ENCODE measurements at regions not wholly inside any gene's neighbourhood (a gene's known extent, or its start where the extent isn't known, plus 50 kb on each side); places are given as distances from the start of the nearest gene placed in this dataset.
A peak's percentile ranks its signal among the peaks of the same experiment; 100 is the strongest.

GRCh38 chr15:46933332-46933731 is 784.0 kb upstream of the SEMA6D start:
- TF ChIP-seq, protein P1, sequence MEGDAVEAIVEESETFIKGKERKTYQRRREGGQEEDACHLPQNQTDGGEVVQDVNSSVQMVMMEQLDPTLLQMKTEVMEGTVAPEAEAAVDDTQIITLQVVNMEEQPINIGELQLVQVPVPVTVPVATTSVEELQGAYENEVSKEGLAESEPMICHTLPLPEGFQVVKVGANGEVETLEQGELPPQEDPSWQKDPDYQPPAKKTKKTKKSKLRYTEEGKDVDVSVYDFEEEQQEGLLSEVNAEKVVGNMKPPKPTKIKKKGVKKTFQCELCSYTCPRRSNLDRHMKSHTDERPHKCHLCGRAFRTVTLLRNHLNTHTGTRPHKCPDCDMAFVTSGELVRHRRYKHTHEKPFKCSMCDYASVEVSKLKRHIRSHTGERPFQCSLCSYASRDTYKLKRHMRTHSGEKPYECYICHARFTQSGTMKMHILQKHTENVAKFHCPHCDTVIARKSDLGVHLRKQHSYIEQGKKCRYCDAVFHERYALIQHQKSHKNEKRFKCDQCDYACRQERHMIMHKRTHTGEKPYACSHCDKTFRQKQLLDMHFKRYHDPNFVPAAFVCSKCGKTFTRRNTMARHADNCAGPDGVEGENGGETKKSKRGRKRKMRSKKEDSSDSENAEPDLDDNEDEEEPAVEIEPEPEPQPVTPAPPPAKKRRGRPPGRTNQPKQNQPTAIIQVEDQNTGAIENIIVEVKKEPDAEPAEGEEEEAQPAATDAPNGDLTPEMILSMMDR (IDR thresholded peaks at IDR 0.05; ENCODE audit: insufficient read depth, low read depth, low read length, missing control alignments): no peak
- H3K4me3 ChIP-seq (ENCODE audit: low read depth, low read length): no peak overlapping the region
- DNase-seq (ENCODE audit: low read depth): no peak

GRCh38 chr15:46934851-46935250 is 782.5 kb upstream of the SEMA6D start:
- TF ChIP-seq, protein P1 (IDR thresholded peaks at IDR 0.05; ENCODE audit: insufficient read depth, low read depth, low read length, missing control alignments): no peak
- DNase-seq (ENCODE audit: low read depth): peak; percentile 28
- no peak overlapping the region; the same call in 1 of the 2 replicates for H3K4me3 ChIP-seq (ENCODE audit: low read depth, low read length)

DNA sequence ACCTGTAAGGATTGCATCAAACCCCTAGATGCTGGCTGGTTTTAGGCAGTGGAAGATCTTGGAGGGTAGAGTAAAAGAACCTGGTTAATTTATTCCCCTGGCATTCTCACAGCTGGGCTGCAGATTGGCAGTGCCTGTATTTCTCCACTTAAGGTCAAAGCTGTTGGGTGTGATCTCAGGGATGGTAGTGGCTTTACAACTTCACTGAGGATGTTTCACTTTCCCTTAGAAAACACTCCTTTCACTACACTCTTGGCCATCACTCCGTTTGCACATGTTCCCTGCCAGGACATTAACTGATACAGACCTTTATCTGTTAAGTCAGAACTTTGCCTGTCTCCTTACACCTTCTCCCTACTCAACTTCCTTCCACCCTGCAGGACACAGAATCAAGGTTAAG is 779.1 kb upstream of the SEMA6D start:
- TF ChIP-seq, protein P1 (IDR thresholded peaks at IDR 0.05; ENCODE audit: insufficient read depth, low read depth, low read length, missing control alignments): no peak
- no peak overlapping the region for H3K4me3 ChIP-seq (ENCODE audit: low read depth, low read length)
- peak; percentile 47 for DNase-seq (ENCODE audit: low read depth)

- no peak overlapping the region for H3K4me3 ChIP-seq (ENCODE audit: low read depth, low read length)
- TF ChIP-seq, protein P1 (IDR thresholded peaks at IDR 0.05; ENCODE audit: insufficient read depth, low read depth, low read length, missing control alignments): no peak
- DNase-seq (ENCODE audit: low read depth): no peak
Observed at GRCh38 chr15:46941241-46941640, 776.1 kb upstream of the SEMA6D start.

- DNase-seq (ENCODE audit: low read depth): peak; percentile 64
- TF ChIP-seq, protein P1 (IDR thresholded peaks at IDR 0.05; ENCODE audit: insufficient read depth, low read depth, low read length, missing control alignments): no peak
- no peak overlapping the region for H3K4me3 ChIP-seq (ENCODE audit: low read depth, low read length)
Observed at GRCh38 chr15:46946953-46947352, 770.4 kb upstream of the SEMA6D start.

DNA sequence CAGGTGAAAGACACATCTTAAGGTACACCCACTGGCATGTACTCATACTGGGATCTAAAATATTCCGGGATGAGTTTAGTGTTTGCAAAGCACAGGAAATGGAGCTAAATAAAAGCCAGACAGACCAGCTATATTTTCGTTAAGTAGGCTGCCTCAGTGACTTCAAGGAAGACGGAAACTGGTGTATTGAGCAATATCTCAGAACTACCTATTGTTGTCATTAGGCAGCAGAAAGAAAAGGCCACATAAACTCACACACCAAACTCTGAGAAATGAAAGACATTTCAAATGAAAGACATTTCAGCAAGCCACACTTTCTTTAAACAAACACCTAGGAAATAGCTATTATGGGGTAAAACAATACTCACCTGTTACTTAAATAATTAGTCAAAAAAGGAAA is 761.7 kb upstream of the SEMA6D start:
- no peak overlapping the region for H3K4me3 ChIP-seq (ENCODE audit: low read depth, low read length)
- TF ChIP-seq, protein P1 (IDR thresholded peaks at IDR 0.05; ENCODE audit: insufficient read depth, low read depth, low read length, missing control alignments): no peak
- peak; percentile 17 for DNase-seq (ENCODE audit: low read depth)

DNA sequence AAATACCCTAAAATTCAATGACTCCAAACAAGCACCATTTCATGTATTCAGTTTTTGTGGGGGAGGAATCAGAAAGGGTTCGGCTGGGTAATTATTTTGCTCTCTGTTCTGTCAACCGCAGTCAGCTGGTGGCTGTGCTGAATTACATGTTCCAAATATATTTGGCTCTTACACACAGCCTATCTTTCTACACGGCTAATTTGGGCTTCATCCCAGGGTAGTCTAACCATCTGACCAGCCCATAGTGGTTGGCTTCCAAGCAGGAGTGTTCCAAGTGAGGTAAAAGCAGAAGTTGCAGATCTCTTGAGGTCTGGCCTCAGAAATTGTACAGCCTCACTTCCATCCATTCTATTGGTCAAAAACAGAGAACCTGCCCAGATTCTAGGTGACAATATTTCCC is 760.8 kb upstream of the SEMA6D start:
- TF ChIP-seq, protein P1 (IDR thresholded peaks at IDR 0.05; ENCODE audit: insufficient read depth, low read depth, low read length, missing control alignments): no peak
- DNase-seq (ENCODE audit: low read depth): no peak
- no peak overlapping the region for H3K4me3 ChIP-seq (ENCODE audit: low read depth, low read length)
